Esophagus squamous epithelium (tissue), 5 donors: ENCODE measurements at regions not wholly inside any gene's neighbourhood (a gene's known extent, or its start where the extent isn't known, plus 50 kb on each side); places are given as distances from the start of the nearest gene placed in this dataset.

ENCODE experiments used
- DNase-seq: peaks from one replicate; lab custom pipeline; 2025; lab: John Stamatoyannopoulos, UW
- H3K27ac ChIP-seq, 4 donors: fragments of 200-600 bp; sonication (generic); one replicate each; pipeline ENCODE4 v1.5.1; 2016 to 2019; ENCODE audit warnings: mild to moderate bottlenecking in 1 of 4
- H3K27me3 ChIP-seq, 4 donors: fragments of 200-600 bp; sonication (generic); 1 replicate in 3 of 4; 2 replicates in 1 of 4; pipeline versions ENCODE4 v1.5.1 to v1.6.0; 2017 to 2021; ENCODE audit warnings: antibody characterized with exemption in 1 of 4
- H3K36me3 ChIP-seq, 3 donors: fragments of 200-600 bp; sonication (generic); one replicate each; pipeline ENCODE4 v1.5.1; 2016 to 2019
- H3K4me1 ChIP-seq, 3 donors: fragments of 200-600 bp; sonication (generic); one replicate each; pipeline ENCODE4 v1.5.1; 2017 to 2019
- H3K4me3 ChIP-seq, 4 donors: fragments of 200-600 bp; sonication (generic); 1 replicate in 3 of 4; 2 replicates in 1 of 4; pipeline ENCODE4 v1.5.1; 2016 to 2019; ENCODE audit warnings: mild to moderate bottlenecking in 2 of 4, moderate library complexity in 1 of 4
- H3K9me3 ChIP-seq, 3 donors: fragments of 200-600 bp; sonication (generic); one replicate each; pipeline ENCODE4 v1.5.1; 2016 to 2019
- CTCF ChIP-seq, 6 experiments: fragments of 450-650 bp in 4 of 6; fragments of 200-600 bp in 2 of 6; sonication (generic) in 2 of 6; IDR thresholded peaks; one replicate each; pipeline ENCODE4 v1.5.1; 2016 to 2019; ENCODE audit warnings: antibody characterized with exemption in 6 of 6, mild to moderate bottlenecking in 4 of 6, moderate library complexity in 4 of 6
- POLR2A ChIP-seq, 4 donors: fragments of 450-650 bp; IDR thresholded peaks; one replicate each; pipeline ENCODE4 v1.6.1; 2017; ENCODE audit warnings: antibody characterized with exemption in 4 of 4, mild to moderate bottlenecking in 4 of 4, moderate library complexity in 3 of 4
- WGBS, 2 donors: methylation state at CpG; one replicate each; pipeline ENCODE4 v1.1.5; 2018; 5-methylcytosine and 5-hydroxymethylcytosine counted together
- intact Hi-C: fragments of 100-400 bp; cut with DNase I; formaldehyde crosslinking; loops from one replicate; pipeline ENCODE4 v1.15.0; 2022
- donor health status: DM: yes; HTN: yes; CAD: no.

- WGBS, 2 donors = 81 to 91% methylated on average over 1 of the region's 1 CpG
- no peak for DNase-seq
- Histone ChIP-seq H3K27ac (no peak overlapping the region), H3K27me3 (no peaks in the 10 kb centered on the region), H3K36me3 (no peaks in the 10 kb centered on the region), H3K9me3 (no peaks in the 10 kb centered on the region), H3K4me1 (no peaks in the 10 kb centered on the region), H3K4me3 (no peak overlapping the region)
- no peak for TF ChIP-seq CTCF (IDR thresholded peaks at IDR 0.05)
- no peak for TF ChIP-seq POLR2A (IDR thresholded peaks at IDR 0.05)
- intact Hi-C loops = no loop called here
Observed at GRCh38 chr15:87355946-87356345, 900.6 kb downstream of the NTRK3 start.

GRCh38 chr15:87354661-87355410 is 901.7 kb downstream of the NTRK3 start:
- intact Hi-C loops = no loop called here
- no peaks in the 10 kb centered on the region for H3K9me3 ChIP-seq
- H3K4me1 ChIP-seq = no peaks in the 10 kb centered on the region
- no peak overlapping the region for H3K27ac ChIP-seq
- H3K27me3 ChIP-seq = no peaks in the 10 kb centered on the region
- DNase-seq = no peak
- H3K4me3 ChIP-seq = no peak overlapping the region
- no peak for TF ChIP-seq CTCF (IDR thresholded peaks at IDR 0.05)
- TF ChIP-seq POLR2A (IDR thresholded peaks at IDR 0.05) = no peak
- no peaks in the 10 kb centered on the region for H3K36me3 ChIP-seq
- 43 to 44% methylated on average over 3 of the region's 3 CpGs for WGBS, 2 donors

GRCh38 chr15:87349181-87349580 is 907.4 kb downstream of the NTRK3 start:
- H3K4me3 ChIP-seq = no peak overlapping the region
- no peak for TF ChIP-seq CTCF (IDR thresholded peaks at IDR 0.05)
- no peak for TF ChIP-seq POLR2A (IDR thresholded peaks at IDR 0.05)
- no peaks in the 10 kb centered on the region for H3K9me3 ChIP-seq
- WGBS, 2 donors = 42 to 57% methylated on average over 2 of the region's 2 CpGs
- H3K36me3 ChIP-seq = no peaks in the 10 kb centered on the region
- no peaks in the 10 kb centered on the region for H3K4me1 ChIP-seq
- H3K27ac ChIP-seq = no peak overlapping the region
- intact Hi-C loops = no loop called here
- no peaks in the 10 kb centered on the region for H3K27me3 ChIP-seq
- DNase-seq = no peak

GRCh38 chr15:87348746-87349145 is 907.8 kb downstream of the NTRK3 start:
- Histone ChIP-seq H3K36me3 (no peaks in the 10 kb centered on the region), H3K9me3 (no peaks in the 10 kb centered on the region), H3K27ac (no peak overlapping the region), H3K4me3 (no peak overlapping the region), H3K4me1 (no peaks in the 10 kb centered on the region), H3K27me3 (no peaks in the 10 kb centered on the region)
- TF ChIP-seq CTCF (IDR thresholded peaks at IDR 0.05) (no peak), POLR2A (IDR thresholded peaks at IDR 0.05) (no peak)
- no peak for DNase-seq
- whole genome bisulfite sequencing, 2 donors = 19 to 21% methylated on average over 6 of the region's 6 CpGs
- intact Hi-C loops = no loop called here

GRCh38 chr15:87347806-87348515 is 908.6 kb downstream of the NTRK3 start:
- Histone ChIP-seq H3K27ac (no peak overlapping the region), H3K4me3 (no peak overlapping the region), H3K9me3 (no peaks in the 10 kb centered on the region), H3K4me1 (no peaks in the 10 kb centered on the region), H3K36me3 (no peaks in the 10 kb centered on the region), H3K27me3 (no peaks in the 10 kb centered on the region)
- no peak for DNase-seq
- WGBS, 2 donors = 31 to 40% methylated on average over 3 of the region's 3 CpGs
- intact Hi-C loops = no loop called here
- no peak for TF ChIP-seq CTCF (IDR thresholded peaks at IDR 0.05)
- no peak for TF ChIP-seq POLR2A (IDR thresholded peaks at IDR 0.05)
